Islet of Langerhans (tissue), 1 donor: ENCODE measurements at regions not wholly inside any gene's neighbourhood (a gene's known extent, or its start where the extent isn't known, plus 50 kb on each side); places are given as distances from the start of the nearest gene placed in this dataset.

Experiments used
- FAIRE-seq: peaks from one replicate; lab custom pipeline; 2011; peaks lifted over from hg19 to GRCh38; lab: Jason Lieb, UNC

GRCh38 chr18:51852681-51853080 lies 487.3 kb upstream of the DCC start:
- no peak for FAIRE-seq

- no peak for FAIRE-seq
These were observed 482.0 kb upstream of the DCC start for GRCh38 chr18:51857989-51858388.

DNA sequence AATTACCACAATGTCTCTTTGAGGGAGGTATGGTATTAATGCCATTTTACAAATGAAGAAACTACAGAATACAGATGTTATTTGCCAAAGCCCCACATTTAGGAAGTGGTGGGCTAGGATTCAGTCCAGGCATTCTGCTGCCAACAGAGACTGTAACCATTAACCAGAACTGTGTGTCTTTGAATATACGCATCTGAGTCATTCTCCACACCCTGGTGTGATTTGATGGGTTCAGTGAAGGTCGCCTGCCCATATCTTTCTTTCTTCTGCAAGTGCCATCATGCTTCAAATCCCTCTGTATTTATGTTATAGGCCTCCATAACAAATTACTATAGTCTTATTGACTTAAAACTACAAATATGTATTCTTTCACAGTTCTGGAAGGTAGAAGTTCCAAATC lies 479.0 kb upstream of the DCC start:
- no peak for FAIRE-seq

DNA sequence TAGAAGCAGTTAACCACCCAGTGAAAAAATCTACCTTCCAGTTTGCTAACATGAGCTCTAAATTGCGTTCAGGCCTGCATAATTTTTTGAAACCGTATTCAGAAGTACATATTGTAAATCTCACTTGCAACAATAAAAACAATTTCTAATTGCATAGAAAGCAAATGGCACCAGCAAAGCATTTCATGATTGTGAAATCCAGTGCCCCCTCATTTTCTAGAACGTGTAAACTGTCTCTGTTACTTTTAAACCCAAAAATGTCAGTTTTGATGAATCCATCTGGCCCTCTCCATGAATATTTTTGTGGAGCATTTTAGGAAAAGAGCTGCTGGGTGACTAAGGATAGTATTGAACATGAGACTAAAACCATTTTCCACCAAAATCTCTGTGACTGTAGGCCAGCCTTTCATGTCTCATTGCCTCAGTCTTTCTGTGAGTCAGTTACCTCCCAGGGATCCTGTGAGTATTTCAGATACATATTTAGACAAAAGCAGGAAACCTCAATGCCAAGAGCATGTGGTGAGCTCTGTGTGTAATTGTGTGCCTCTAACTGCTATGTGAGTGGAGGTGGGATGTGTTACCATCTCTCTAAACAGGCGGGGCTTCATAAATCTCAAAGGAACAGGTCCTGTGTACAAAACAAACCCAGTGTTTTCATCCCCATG lies 477.8 kb upstream of the DCC start:
- no peak for FAIRE-seq

- no peak for FAIRE-seq
These were observed 475.6 kb upstream of the DCC start for GRCh38 chr18:51864219-51864965.

DNA sequence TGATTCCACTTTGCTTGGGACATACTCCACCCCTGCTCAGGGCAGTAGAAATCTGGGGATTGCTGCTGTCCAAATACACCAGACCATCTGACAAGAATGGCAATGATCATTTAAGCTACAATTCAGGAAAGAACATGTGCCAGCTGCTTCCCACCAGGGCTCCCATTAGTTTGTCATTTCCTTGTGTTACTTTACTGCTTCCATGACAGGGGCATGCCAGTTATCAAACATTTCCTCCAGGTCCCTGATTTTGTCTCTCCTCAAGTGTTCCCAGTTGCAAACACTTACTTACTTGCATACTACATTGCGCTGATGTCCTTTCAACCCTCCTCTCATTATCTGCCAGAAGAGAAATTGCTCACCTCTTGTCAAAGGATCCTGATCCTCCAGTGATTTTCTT lies 474.5 kb upstream of the DCC start:
- FAIRE-seq: no peak

- no peak for FAIRE-seq
These were observed 472.2 kb upstream of the DCC start for GRCh38 chr18:51867767-51868166.

DNA sequence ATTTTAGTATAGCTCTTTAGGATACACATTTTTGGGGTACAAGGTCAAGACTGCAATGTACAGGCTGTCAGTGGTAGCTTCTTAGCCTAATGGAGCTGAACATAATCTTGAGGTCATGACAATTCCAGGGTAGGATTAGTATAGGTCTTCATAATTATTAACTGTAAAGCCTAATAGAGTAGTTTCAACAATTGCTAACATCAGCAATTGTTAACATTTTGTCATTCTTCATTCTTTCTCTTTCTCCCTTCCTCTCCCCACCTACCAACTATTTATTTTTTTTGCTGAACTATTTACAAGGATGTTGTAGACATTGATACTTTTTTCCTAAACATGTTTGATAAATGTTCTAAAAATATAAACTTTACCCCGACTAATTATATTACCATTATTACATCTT lies 461.3 kb upstream of the DCC start:
- no peak for FAIRE-seq

- no peak for FAIRE-seq
These were observed 460.7 kb upstream of the DCC start for GRCh38 chr18:51879329-51879728.

DNA sequence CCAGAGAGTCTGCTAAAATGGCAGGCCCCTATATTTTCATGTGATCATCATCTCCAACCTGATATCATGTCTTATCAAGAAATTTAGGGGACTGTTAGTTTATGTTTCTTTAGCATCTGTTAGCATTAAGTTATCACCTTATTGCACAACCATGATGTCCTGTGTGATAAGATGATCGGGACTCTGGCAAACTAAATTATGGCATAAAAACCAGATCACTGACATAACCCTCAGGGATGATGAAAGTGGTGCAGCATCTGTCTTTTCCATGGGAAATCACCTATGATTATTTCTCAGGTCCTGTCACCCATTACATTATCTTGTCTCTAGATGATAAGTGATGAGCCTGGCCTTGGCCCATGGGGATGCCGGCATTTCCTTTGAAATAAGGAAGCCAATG lies 458.6 kb upstream of the DCC start:
- no peak for FAIRE-seq

GRCh38 chr18:51884039-51884438 lies 456.0 kb upstream of the DCC start:
- no peak for FAIRE-seq

- no peak for FAIRE-seq
These were observed 449.2 kb upstream of the DCC start for GRCh38 chr18:51890762-51891161.

DNA sequence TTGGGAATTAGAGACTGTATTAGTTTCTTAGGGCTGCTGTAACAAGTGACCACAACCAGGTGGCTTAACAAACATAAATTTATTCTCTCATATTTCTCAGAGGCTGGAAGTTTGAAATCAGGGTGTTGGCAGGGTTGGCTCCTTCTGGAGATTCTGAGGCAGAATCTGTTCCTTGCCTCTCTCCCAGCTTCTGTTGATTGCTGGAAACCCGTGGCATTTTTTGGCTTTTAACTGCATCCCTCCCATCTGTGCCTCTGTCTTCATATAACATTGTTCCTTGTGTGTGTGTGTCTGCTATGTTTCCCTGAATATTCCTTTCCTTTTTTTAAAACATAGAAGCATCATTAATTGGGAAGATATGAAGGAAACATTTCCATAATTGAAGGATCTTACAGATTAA lies 448.1 kb upstream of the DCC start:
- no peak for FAIRE-seq

GRCh38 chr18:51897884-51898283 lies 442.1 kb upstream of the DCC start:
- no peak for FAIRE-seq

GRCh38 chr18:51907687-51908597 lies 432.1 kb upstream of the DCC start:
- no peak for FAIRE-seq

DNA sequence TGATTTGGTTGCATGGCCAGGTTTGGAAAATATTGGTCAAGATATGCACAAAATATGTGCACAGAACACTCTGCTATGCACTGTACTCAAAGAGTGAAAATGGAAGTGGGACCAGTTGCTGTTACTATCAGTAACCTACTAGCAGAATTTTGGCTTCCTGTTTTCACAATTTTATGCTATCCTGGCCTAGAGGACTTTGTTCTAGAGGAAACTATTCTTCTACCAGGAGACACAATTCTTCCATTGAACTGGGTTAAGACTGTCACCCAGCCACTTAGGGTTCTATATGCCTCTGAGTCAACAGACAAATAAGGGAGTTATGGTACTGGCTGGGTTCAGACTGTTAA lies 431.4 kb upstream of the DCC start:
- no peak for FAIRE-seq

DNA sequence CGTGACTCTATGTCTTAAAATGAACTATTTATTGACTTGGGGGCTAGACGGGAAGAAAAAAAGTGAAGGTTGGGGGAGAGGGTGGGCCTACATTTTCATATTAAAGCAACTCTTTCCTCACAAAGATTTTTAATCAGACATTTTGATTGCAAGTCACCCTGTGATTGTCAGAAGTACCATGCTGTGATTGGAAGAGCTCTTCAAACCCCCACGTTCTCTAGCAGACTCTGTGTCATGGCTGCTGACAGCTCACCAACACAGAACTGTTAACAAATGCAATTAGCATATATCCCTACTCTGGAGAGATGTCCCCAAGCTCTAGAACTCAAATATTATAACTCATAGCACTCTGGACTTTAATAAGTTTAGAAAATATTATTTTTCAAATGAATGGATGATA lies 428.4 kb upstream of the DCC start:
- FAIRE-seq: no peak

DNA sequence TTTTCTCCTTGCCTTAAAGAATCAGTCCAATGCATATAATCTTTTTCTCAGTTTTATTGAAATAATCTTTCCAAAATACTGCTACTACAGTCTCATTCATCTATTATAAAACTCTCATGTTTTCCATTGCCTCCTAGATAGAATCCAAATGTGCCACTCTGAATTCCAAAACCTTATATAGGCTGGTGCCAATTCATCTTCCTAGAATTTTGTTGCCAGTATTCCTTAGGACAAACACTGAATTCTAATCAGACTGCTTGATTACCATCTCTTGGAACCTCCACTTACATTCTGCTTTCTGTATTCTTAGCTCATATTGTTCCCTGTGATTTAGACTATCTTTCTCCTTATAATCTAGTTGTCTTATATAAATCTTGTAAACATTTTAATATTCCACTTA lies 427.6 kb upstream of the DCC start:
- FAIRE-seq: no peak

DNA sequence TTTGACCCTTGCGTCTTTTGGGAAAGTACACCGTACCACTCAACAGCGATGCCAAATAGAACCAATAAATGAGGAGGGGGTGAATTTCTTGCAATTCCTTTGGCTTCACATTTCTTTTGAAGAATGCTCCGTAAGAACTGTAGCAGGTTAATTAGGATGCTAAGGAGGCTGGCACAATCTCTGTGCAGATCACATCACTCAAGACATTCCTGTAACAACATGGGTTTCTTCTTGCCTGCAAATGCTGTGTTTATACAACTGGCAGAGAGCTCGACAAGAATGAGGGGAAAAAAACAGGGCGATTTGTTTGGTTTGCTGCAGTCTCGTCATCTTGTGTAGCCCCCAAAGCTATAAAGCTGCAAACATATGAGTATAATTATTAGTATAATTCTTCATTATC lies 424.8 kb upstream of the DCC start:
- FAIRE-seq: no peak

- FAIRE-seq: no peak
These were observed 418.1 kb upstream of the DCC start for GRCh38 chr18:51921862-51922261.

DNA sequence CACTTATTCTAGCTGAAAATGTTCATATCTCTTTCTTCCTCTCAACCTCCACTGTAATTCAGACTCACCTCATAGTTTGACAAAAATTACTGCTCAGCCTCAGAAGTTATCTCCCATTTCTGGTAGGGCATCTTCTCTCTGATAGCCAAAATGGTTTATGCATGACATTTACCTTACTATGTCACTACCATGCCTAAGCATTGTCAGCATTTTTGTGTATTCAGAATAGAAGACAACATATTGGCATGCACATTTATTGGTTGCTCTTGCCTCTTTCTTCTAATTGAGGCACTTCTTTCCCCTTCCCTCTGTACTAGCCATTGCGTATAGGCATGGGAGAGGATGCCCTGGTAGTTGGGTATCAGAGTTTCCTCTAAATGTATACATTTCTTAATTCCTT lies 406.1 kb upstream of the DCC start:
- FAIRE-seq: no peak

- no peak for FAIRE-seq
These were observed 403.9 kb upstream of the DCC start for GRCh38 chr18:51936115-51936514.

DNA sequence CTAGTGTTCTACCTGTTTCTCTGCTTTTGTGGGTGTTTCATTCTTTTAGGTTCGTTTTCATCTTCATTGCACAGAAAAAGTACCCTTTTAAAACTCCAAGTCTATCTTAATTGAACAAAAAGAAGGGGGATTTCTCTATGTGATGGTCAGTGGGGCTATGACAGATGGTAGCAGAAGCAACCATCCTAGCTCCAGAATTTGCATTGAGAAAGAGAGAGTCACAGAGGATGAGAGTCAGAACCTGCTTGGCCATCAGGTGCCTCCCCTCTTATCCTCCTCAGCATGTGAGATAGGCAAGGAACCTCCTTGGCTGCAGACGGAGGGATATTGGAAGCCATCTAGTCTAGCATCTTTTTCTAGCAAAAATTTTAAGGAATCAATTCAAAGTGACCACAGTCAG lies 398.0 kb upstream of the DCC start:
- no peak for FAIRE-seq
